HG02870 (cell line): ENCODE measurements at regions not wholly inside any gene's neighbourhood (a gene's known extent, or its start where the extent isn't known, plus 50 kb on each side); places are given as distances from the start of the nearest gene placed in this dataset.

Source experiments
- ATAC-seq: cut with Tn5 transposase; IDR thresholded peaks from one replicate; pipeline ENCODE4 v1.9.1; 2021; ENCODE audit warnings: mild to moderate bottlenecking, moderate library complexity; ENCODE audit not compliant: unreplicated experiment

DNA sequence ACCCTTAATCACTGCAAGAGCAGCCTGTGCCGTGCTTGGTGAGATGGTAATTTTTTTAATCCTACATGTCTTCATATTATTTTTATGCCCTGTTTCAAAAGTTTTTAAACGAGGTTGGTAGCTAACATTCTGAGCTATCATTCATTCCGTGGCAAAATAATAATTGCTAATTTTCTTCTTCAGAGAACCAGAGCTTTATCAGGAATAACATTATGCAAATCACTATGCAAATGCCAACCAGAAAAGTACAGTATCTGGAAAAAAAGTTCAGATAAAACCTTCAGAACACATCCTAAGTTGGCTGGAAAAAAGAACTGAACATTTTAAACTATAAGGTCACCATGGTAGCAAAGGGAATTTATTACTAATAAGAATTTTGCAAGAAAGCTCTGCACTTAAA is 165.1 kb upstream of the NABP1 start:
- no peak for ATAC-seq

DNA sequence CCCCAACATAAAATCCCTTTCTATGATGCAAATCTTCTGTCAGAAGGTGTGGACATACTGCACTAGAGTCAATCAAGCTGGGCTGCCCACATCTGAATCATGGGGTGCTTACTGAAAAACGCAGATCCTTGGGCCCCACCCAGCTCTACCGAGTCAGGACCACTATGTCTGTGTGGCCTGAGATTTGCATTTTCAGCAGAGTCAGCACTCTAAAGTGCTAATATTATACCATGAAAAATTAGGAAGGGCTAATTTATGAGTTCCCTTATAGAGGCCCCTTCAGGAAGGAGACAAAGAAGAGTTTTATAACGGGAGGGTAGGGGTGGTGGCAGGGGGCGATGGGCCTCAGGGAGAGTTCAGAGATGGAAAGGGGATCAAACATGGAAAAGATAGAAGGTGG is 163.3 kb upstream of the NABP1 start:
- no peak for ATAC-seq

DNA sequence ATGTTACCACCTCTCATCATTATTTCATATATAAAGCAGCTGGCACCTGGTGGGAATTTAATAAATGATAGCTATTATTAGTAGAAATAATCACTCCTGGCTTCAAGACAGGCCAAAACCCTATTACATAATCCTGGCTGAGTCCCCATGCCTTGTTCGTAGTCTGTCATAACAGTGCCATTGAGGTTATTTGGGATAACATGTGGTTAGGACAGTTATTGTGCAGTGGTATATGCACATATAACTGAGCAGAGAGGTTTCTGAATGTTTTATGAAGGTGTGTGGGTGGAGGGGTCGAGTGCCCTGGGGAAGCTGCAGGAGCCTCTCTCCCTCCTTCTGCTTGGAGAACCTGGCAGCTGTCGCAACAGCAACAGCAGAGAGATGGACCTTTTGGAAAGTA is 162.4 kb upstream of the NABP1 start:
- no peak for ATAC-seq

DNA sequence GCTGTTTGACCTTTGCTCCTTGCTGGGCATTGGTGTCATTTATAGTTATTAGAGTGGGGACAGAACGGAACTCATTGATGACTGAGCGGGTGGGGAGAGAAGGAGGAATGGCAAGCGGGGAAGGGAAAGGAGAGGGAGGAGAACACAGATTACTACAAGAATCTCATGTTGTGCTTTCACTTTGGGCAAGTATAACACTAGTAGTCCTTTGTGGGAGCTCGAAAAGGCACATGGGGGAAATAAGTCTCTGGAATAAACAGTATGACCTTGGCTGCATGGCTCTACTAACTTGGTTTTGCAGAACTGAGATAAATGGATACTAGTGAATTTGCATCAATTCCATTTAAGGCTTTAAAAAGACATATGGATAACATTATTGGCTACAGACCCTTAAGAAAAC is 161.7 kb upstream of the NABP1 start:
- ATAC-seq: no peak

DNA sequence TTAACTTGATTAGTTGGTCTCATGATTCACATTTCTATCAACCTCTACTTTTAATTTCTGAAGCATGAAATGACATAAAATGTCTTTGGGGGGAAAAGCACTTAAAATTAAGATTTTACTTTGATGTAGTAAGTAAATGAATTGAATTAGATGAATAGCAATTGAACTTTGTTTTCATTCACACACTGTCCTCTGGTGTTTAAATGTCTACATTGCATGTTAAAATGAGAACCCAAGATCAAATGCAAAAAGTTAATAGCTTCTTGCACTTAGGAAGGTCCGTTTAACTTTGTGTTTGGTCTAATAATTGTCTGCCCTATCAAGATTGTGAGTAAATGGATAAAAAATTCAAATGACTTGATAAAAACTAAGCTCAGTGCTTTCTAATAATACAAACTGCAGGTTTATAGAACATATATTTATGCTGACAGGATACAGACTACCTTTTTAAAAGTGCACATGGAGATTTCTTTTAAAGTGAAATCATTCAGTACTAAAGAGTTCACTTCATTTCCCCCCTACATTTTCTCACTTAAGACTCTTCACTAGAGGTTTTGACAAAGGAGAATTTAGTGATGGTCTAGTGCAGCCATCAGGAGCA is 156.2 kb upstream of the NABP1 start:
- ATAC-seq: no peak

DNA sequence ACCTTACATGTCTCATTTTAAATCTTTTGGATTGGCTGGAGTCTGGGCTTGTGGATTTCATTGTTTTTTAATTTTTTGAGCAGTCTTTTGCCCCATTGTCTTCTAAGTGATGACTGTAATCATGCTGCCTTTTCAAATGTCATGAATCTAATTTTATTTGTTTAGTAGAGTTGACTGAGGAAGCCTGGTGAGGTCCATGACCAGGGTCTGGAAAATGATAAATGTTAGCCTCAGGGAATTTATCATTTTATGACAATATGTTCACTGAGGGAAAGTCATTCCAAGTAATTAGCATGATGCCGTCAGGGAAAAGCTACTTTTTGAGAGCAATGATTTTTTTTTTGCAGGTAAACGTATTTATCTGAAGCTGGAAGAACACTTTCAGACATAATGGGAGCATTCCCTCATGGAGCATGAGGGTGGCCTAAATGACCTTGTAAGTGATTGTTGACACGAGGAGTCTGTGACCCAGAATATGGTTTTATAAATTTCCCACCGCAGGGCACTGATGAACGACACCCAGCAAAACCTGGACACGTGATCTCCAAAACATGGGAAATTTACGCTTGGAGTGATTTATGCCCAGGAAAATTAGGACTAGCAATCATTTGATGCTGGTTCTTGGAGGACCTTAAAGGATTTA is 155.3 kb upstream of the NABP1 start:
- no peak for ATAC-seq

DNA sequence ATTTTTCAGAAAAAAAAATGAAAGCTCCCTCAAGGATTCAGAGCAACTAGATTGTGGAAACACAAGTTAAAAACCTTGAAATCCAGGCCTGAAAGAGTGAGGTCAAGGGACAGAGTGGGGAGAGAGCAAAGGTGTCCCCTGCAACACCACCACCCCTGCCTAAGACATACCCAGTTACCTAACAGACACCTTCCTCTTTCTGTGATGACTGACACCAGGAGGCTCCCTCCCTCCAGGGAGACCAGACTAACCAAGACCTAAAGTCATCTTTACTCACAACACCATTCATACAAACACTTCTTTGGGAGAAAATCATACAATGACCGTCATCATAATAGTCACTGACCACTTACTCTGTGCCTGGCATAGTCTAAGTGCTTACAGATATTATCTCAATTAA is 151.8 kb upstream of the NABP1 start:
- no peak for ATAC-seq

DNA sequence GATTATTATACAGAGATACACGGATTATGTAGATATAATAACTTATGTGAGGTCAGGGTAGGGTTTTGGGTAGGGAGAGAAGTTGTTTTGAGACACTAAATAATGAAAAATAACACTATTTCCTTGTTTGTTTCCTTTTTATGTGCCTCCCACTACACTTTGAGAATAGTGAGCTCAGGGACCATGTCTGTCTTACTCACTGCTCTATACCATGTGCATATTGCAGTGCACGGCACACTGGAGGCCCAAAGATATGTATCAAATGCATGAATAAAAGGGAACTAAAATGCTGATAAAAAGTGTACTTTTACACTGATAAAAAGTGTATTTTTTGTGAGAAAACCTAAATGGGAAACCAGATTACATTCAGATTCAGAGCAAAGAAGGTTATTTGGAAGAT is 151.4 kb upstream of the NABP1 start:
- ATAC-seq: no peak

DNA sequence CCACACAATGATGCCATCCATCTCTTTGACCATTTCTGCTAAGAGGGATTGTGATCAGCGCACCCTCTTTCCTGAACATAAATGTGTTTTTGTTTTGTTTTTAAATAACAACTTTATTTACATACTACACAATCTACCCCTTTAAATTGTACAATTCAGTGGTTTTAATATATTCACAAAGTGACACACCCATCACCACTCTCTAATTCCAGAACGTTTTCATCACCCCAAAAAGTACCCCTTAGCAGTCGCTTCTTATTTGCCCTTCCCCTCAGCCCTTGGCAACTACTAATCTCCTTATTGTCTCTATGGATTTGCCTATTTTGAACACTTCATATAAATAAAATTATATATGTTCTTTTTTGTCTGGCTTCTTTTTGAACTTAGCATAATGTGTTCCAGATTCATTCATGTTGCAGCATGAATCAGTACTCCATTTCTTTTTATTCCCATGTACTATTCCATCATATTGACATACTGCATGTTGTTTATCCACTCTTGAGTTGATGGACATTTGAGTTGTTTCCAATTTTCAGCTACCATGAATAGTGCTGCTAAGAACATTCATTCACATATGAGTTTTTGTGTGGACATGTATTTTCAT is 150.9 kb upstream of the NABP1 start:
- no peak for ATAC-seq

DNA sequence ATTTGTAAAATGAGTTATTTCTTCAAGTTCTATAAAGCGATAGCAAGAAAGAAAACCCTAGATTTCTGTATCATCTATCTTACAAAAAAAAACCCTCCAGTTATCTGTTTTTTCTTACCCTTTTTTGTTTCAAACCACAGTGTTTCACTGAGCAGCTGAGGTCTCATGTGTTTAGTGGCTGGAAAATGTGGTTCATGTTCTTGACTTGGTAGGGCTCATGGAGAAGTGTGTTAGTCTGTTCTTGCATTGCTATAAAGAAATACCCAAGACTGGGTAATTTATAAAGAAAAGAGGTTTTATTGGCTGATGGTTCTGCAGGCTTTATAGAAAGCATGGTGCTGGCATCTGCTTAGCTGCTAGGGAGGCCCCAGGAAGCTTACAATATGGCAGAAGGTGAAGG is 147.3 kb upstream of the NABP1 start:
- ATAC-seq: no peak

DNA sequence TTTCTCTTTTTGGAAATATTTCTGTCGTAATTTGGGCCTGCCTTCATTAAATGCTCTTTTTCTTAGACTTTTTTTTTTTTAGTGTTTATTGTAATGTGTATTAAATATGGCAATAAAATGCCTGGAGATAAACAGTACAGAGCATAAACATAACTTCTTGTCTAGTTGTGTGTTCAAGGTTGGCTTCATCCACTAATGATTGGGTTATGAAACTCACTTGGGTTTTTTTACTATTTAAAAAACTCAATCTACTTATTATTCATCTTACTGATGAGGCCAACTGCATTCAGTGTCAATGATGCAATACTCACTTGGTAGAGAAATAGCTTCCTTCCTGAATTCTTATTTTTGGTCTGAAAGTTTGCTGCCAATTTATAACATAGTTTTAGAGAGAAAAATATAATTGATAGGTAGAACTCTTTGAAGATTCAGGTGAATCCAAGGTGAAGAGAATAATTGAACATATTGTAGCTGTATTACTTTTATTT is 144.2 kb upstream of the NABP1 start:
- no peak for ATAC-seq

DNA sequence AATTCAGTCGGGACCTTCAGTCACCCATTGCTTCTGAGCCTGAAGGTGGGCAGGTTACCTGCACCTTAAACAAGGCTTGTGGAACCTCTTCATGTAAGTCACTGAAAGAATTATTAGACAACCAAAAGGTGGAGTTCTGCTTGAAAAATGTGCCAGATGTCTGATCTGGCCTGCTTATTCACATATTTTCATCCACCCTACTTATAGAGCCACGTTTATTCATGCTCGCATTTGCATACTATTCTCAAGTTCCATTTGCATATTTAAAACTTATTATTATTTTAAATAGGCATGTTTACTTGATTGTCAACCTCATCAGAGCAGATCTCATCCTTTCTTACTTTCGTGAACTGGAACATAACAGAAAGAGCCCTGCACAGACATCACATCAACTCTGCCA is 140.0 kb upstream of the NABP1 start:
- ATAC-seq: no peak

DNA sequence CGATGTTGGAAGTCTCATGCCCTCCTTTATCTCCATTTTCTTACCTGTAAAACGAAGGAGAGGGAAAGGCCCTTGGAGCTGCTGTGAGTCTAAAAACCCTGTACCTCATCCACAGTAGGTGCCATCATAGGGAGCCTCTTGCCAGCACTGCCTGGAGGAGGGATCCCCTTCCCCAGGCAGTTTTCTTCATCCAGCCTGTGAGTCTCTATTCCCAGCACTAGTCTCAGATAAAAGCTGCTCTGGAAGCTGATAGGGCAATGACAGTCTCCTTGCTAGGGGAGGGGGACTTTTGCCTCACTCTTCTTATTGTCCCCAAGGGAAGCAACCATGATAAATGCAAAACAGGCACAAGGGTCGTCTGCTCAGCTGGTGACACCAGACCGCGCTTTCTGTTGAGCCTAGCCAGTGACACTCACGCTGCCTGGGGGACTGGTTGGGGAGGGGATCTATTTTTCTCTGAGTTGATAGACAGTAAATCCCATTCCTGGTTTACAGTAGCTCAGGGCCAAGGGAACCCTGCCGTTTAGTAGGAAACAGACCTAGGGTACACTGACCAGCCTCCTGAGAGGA is 139.5 kb upstream of the NABP1 start:
- no peak for ATAC-seq

DNA sequence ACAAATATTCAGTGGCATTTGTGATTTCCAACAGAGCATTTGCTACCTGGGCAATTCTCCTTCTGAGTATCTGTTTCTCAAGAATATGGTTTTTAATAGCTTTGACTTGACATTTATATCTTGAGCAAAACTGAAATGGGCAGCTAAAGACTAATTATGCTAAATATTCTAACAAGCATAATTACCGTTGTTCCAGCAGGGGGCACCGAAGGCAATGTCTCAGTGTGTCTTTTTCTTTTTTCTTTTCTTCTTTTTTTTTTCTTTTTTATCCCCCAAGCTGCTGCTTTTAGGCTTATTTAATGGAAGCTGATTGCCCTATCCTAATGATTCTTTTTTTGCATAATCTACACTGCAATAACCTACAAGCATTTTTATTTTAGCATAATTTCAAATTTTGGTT is 138.9 kb upstream of the NABP1 start:
- no peak for ATAC-seq

DNA sequence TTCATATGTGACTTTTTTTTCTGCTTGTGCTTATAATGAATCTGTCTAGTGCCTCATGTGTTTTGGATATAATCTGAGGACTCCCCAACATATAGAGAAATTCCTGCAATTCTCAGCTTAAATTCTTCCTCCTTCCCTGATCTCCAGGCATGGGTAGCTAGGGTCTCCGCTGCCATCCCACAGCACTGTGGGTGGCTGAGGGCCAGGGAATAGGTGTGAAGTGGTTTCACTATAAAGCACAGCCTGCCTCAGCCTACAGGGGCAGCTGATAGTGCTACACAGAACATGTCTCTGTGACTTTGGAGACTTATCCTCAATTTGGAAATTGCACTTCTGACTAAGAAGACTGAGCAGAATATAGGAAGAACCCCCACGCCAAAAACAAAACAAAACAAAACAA is 137.3 kb upstream of the NABP1 start:
- ATAC-seq: no peak

DNA sequence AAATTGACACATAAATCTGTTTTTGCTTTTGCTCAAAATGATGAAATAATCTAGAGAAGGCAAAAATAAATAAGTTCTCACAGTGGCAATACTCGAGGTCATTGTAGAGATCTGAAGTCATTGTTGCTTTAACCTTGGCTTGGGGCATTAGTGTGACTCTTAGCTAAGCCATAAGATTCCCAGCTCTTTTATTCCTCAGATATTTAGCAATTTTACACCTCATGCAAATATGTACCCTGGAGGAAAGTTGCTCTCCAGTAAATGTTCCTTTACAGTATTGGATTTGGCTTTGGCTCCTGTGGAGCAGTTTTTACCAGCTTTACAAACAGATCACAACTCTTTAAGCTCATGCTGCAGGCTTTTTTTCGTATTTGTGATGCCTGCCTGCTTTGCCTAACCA is 134.2 kb upstream of the NABP1 start:
- ATAC-seq: no peak

DNA sequence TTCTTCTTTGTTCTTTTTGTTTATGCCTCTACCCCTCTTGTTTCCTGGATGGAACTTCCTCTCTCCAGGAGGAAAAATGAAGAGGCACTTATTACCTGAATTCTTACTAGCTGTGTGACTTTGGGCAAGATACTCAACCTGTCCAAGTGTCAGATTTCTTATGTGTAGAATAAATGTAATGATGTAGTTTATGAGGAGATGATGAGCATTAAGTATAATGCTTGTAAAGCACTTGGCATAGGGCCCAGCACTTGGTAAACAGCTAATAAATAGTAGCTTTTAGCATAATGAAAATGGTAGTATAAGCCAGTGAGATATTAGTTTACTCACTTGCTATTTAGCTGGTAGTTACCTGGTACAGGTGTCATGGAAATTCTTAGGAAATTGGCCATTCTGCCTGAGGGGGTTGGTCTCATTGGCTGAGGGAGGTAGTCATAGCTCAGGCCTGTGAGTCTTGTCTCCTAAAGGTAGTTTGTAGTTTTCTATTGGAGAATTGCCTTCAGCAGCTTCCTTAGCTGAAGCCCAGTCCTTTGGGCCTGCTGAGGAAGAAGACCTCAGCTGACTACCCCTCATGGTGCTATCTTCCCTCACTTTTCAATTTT is 133.4 kb upstream of the NABP1 start:
- no peak for ATAC-seq

DNA sequence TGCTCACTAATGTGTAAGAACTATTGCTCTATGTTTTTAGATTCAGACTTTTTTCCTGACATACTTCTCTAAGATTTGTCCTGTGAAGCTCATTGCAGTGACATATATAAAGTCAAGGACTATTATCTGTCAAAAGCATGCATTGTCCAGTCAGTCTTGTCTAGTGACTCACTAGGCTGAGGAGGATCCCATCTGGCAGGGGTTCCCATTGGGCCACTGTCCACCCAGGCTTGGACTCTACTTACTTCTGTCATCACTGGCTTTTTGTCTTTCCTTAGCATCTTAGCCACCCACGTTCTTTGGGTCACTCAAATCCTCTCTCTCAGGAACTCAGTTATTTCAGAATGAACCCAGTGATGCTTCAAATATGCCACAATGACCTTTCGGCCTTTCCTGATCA is 132.6 kb upstream of the NABP1 start:
- ATAC-seq: no peak

DNA sequence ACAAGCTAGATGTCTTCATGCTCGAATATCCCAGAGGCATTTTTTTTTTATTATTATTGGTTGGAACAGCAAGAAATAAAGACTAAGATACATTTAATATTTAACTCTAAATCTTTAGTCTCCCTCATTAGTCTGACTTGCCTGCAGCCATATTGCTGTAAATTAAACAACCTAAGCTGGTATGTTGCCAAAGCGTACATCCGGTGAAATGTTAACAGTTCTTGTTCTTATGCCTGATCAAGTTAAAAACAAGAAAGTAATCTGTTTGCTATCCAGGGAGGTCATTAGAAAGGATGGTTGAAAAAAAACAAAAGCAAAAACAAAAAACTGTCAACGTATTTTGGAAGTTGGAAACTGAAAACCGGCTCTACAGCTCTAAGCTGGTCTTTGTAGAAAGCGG is 125.9 kb upstream of the NABP1 start:
- ATAC-seq: no peak

DNA sequence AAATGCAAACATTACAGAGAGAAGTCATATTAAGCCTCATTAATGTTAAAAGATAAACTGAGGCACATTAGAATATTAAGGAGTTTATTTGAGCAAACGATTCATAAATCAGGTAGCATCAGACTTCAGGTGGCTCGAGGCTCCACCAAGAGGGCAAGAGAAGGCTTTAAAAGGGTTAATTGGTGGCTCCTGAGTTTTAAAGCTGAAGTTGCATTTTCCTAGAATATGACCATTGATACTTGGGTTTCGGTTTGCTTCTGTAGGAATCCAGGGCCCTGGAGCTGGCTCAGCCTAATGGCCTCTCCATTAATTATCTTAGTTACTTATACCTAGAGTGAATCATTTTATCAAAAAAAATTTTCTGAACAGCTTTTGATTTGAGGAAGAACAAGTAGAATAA is 123.7 kb upstream of the NABP1 start:
- no peak for ATAC-seq

DNA sequence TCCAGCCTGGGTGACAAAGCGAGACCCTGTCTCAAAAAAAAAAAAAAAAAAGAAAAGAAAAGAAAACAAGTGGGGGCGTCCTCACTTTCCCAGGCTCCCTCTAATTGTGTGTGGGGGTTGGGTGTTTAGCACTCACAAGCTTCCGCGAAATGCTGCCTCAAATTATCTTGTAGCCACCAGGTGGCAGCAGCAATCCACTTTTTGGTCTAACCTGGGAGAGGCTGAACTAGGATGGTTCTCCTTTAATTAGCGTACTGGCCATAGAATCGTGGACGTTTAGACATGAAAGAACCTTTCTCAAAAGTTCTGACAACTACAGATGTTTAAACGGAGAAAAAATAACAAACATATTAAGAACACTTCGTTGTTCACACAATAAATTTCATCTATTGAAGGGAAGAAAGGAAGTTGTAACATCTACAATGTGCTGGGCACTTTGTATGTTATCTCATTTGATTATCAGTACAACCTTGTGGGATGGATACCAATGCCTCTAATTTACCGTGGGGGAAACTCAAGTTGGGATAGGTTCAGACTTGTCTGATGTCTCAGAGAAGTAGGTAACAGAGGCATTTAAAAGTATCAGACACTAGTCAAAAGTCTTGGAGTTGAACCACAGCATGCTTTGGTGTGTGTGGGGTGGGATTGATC is 122.7 kb upstream of the NABP1 start:
- ATAC-seq: peak; percentile 95
